GM13976 (cell line): ENCODE measurements at regions not wholly inside any gene's neighbourhood (a gene's known extent, or its start where the extent isn't known, plus 50 kb on each side); places are given as distances from the start of the nearest gene placed in this dataset.

Source experiments
- DNase-seq: peaks from one replicate; pipeline ENCODE4 v3.0.0; 2012; ENCODE audit warnings: low spot score
- in situ Hi-C: fragments of 300-500 bp; cut with MboI; formaldehyde crosslinking; loops from one replicate; pipeline ENCODE4 v1.12.0; 2022; ENCODE audit warnings: low sequenced_read_pairs, mixed read lengths, inconsistent platforms; ENCODE audit not compliant: unreplicated experiment
- TF ChIP-seq, protein P1 (sequence below): IDR thresholded peaks from 2 replicates; pipeline ENCODE4 v1.5.1; 2012; ENCODE audit warnings: borderline replicate concordance, mild to moderate bottlenecking; ENCODE audit not compliant: insufficient read depth; ENCODE audit errors: extremely low read depth, missing control alignments, control extremely low read depth

DNA sequence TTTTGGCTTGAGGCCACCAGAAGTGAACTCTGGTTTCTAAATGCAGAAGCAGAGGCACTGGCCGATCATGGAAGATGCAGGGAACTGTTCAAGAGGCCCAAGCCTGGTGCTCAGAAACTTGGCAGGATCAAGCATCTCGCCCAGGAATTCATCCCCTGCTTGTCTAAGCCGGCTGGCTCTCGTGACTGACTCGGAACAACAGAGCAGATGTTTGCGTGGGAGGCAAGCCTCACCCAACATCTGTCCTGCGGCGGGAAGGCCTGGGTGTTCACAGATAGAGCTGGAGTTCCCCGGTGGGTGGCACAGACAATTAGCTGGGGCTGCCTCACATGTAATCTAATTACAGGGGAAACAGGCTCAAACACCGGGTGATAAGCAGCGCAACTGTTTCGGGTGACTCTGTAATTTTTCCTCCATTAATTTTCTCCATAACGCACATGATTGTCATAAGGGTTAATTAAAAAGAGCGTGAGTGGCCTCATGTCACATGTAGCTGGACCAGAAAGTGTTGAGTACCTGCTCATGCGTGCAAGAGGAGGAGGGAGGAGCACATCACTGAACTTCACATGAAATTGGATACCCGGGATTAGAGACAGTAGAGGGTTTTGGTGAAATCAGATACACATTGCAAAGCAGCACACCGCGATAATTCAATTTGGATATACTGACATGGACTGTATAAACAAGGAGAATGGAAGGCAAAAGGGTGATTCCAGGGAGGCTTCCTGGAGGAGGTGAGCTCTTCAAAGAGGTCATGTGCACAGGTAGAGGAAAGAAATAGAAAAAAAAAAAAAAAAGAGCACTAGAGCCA, 180.0 kb downstream of the ETS2 start:
- peak; percentile 61 for DNase-seq
- in situ Hi-C loops: no loop called here
- TF ChIP-seq, protein P1, sequence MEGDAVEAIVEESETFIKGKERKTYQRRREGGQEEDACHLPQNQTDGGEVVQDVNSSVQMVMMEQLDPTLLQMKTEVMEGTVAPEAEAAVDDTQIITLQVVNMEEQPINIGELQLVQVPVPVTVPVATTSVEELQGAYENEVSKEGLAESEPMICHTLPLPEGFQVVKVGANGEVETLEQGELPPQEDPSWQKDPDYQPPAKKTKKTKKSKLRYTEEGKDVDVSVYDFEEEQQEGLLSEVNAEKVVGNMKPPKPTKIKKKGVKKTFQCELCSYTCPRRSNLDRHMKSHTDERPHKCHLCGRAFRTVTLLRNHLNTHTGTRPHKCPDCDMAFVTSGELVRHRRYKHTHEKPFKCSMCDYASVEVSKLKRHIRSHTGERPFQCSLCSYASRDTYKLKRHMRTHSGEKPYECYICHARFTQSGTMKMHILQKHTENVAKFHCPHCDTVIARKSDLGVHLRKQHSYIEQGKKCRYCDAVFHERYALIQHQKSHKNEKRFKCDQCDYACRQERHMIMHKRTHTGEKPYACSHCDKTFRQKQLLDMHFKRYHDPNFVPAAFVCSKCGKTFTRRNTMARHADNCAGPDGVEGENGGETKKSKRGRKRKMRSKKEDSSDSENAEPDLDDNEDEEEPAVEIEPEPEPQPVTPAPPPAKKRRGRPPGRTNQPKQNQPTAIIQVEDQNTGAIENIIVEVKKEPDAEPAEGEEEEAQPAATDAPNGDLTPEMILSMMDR: no peak

DNA sequence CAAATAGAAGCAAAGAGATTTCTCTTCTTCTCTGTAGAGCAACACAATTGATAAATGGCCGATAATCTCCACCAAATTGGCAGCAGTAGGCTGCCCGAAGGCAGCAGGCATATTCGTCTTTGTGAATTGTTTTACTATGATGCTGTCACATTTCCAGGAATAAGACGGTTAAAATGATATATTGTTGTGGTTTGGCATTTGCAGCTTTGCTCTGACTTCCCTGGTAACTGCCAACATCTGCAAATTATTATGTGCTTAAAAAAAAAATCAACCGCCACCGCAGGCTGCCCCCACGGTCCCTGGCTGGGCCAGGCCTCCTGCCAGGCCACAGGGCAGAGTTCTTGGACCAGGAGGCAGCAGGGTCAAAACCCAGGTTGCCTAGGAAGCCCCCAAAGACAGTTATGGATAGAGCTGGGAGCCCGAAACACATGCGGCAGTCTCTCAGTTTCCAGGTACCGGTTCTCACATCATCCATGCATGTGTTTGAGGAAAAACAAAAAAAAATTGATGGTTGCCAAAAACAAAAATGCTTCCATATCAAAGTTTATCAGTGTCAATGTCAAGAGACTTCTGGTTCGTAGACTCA, 179.3 kb downstream of the ETS2 start:
- TF ChIP-seq, protein P1: no peak

DNA sequence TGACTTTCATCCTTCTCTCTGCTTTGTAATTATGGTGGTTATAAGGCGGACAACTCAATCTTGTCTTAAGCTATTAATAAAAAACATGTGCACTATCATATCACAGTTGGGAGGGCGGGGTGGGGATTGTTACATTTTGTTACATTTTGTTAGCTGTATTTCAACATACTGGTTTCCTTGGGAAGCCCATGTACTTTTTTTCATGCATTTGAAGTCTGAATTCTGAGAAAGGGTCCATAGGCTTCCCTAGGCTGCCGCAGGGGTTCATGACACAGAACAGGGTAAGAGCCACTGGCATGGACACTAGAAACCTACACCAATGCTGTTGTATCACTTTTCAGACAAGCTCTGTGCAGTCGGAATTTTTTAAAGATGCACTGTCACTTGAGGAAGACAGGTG, 178.8 kb downstream of the ETS2 start:
- in situ Hi-C loops: no loop called here
- TF ChIP-seq, protein P1: no peak
- DNase-seq: no peak

More for the DNA sequence above, 179.3 kb downstream of the ETS2 start:
- in situ Hi-C loops: no loop called here
- no peak for DNase-seq

DNA sequence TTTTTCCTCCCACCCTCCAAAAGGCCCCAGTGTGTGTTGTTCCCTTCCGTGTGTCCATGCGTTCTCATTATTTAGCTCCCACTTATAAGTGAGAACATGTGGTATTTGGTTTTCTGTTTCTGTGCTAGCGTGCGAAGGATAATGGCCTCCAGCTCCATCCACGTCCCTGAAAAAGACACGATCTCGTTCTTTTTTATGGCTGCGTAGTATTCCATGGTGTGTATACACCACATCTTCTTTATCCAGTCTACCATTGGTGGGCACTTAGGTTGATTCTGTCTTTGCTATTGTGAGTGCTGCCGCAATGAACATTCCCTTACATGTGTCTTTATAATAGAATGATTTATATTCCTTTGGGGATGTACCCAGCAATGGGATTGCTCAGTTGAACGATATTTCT, 177.8 kb downstream of the ETS2 start:
- DNase-seq: no peak
- TF ChIP-seq, protein P1: no peak
- in situ Hi-C loops: no loop called here

DNA sequence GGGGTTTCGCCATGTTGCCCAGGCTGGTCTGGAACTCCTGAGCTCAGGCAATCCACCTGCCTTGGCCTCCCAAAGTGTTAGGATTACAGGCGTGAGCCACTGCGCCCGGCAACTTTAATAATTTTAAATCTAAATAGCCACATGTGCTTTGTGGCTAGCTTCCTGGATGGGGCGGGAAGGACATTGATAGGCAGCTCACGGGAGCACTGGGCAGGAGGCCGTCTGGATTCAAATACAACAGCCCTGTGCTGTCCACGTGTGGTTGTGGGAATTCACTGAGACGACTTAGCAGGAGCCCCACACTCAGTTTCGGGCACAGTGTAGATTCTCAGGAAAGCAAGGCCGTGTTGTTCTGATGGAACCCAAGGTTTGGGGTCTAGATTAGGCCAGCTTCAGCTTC, 177.1 kb downstream of the ETS2 start:
- DNase-seq: no peak
- TF ChIP-seq, protein P1: no peak
- in situ Hi-C loops: no loop called here

DNA sequence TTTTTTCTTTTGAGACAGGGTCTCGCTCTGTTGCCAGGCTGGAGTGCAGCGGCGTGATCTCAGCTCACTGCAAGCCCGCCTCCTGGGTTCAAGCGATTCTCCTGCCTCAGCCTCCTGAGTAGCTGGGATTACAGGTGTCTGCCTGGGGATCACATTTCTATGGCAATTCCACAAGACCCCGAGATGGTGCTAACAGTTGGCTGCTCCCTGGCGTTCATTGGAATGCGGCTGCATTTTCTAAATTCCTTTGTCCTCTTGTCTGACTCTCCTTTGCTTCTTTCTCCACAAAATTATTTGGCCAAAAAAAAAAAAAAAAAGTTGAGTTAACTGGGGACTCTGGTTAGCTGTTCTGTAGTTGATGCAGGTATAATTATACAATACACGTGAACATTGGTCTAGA, 176.4 kb downstream of the ETS2 start:
- no peak for DNase-seq

More for the DNA sequence above, 176.4 kb downstream of the ETS2 start:
- TF ChIP-seq, protein P1: no peak
- in situ Hi-C loops: no loop called here
